Mucosa of descending colon (tissue), 3 donors: ENCODE measurements at regions not wholly inside any gene's neighbourhood (a gene's known extent, or its start where the extent isn't known, plus 50 kb on each side); places are given as distances from the start of the nearest gene placed in this dataset.

ENCODE experiments used
- ATAC-seq: fragments of 200-7000 bp; cut with Tn5 transposase; one replicate; pipeline ENCODE4 v1.9.1; 2020; ENCODE audit warnings: mild to moderate bottlenecking, moderate library complexity
- DNase-seq, 3 donors: peaks; one replicate each; pipeline ENCODE4 v3.0.0-alpha.2; 2020
- H3K36me3 ChIP-seq: fragments of 200-600 bp; one replicate; pipeline ENCODE4 v1.8.0; 2021; ENCODE audit warnings: low read depth, mild to moderate bottlenecking
- H3K4me1 ChIP-seq: fragments of 200-600 bp; one replicate; pipeline ENCODE4 v1.8.0; 2021; ENCODE audit warnings: low read depth, mild to moderate bottlenecking
- H3K4me3 ChIP-seq: fragments of 200-600 bp; one replicate; pipeline ENCODE4 v1.8.0; 2021; ENCODE audit warnings: mild to moderate bottlenecking
- H3K9me3 ChIP-seq: fragments of 200-600 bp; one replicate; pipeline ENCODE4 v1.8.0; 2021; ENCODE audit warnings: mild to moderate bottlenecking
- CTCF ChIP-seq: fragments of 200-600 bp; IDR thresholded peaks from one replicate; pipeline ENCODE4 v1.8.0; 2022; ENCODE audit warnings: antibody characterized with exemption, mild to moderate bottlenecking
- intact Hi-C, 2 donors: fragments of 100-400 bp; cut with DNase I in 1 of 2; cut with micrococcal nuclease in 1 of 2; formaldehyde crosslinking; loops; one replicate each; pipeline versions ENCODE4 v1.11.0 to v1.11.1; 2022; cut with DNase I, micrococcal nuclease
- donor health status: DM: no; HTN: no; CAD: no; lungs with moderate emphysema.
- donor health status: DM: no; HTN: no; CAD: no.
- donor health status: DM: no; HTN: yes; CAD: no.

DNA sequence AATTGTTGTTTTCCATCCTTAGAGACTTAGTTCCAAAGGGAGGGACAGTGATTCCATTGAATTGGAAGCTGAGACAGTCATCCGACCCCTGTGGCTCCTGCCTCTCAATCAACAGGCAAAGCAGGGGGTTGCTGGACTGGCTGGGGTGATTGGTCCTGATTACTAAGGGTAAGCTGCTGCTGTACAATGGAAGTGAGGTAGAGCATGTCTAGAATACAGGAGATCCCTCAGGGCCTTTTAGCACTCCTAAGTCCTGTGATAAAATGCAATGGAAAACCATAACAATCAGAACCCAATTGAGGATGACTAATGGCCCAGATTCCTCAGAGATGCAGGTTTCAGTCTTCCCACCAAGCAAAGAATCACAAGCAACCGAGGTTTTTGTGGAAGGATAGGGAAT, 127.6 kb downstream of the AASDH start:
- no peak overlapping the region for H3K4me3 ChIP-seq
- H3K9me3 ChIP-seq = no peaks in the 10 kb centered on the region
- intact Hi-C loops = no loop called here
- H3K36me3 ChIP-seq = no peaks in the 10 kb centered on the region
- H3K4me1 ChIP-seq = peaks cover 4% of the 10 kb centered on the region
- TF ChIP-seq CTCF = no peak
- no peak for DNase-seq
- no peak for ATAC-seq

DNA sequence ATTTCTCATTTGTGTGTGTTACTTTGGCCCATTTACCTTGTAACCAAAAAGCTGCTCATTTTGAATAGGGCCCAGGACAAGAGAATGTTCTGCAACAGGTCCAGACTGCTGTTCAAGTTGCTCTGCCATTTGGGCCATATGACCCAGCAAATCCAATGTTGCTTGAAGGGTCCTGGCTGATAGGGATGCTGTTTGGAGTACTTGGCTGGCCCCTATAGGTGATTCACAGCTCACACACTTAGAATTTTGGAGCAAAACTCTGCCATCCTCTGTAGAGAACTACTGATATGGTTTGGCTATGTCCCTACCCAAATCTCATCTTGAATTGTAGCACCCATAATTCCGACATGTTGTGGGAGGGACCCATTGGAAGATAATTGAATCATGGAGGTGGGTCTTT, 131.5 kb downstream of the AASDH start:
- H3K4me1 ChIP-seq = peaks cover 4% of the 10 kb centered on the region
- no peak for TF ChIP-seq CTCF
- no peaks in the 10 kb centered on the region for H3K36me3 ChIP-seq
- DNase-seq (no peak), ATAC-seq (no peak)
- no peaks in the 10 kb centered on the region for H3K9me3 ChIP-seq
- H3K4me3 ChIP-seq = no peak overlapping the region
- intact Hi-C loops = no loop called here

DNA sequence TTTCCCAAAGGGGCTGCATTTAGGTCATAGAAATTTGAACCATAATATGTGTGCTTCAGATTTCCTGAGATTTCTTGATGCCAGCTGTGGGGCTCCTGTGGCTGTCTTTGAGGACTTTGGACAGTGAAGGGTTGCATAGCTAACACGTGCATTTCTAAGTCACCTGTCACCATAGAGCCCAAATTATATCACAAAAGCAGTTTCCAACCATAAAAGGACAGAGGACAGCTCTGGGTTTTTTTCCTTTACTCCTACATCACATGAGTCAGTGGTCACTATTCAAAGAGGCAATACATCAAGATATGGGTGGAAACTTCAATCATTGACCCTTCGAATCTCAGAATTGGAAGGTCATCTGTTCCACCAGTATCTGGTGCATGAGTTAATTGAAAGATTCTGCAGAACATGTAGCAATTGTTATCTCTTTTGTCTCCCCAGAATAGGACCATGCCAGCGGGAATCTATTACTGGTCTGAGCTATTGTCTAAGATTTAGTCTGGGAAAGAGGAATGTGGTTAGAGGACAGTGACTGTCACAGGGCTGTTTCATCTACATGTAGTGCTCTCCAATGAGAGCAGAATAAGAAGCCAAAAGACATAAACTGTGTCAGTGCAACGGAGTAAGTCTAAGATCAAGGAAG, 133.5 kb downstream of the AASDH start:
- ATAC-seq = peak; percentile 64

DNA sequence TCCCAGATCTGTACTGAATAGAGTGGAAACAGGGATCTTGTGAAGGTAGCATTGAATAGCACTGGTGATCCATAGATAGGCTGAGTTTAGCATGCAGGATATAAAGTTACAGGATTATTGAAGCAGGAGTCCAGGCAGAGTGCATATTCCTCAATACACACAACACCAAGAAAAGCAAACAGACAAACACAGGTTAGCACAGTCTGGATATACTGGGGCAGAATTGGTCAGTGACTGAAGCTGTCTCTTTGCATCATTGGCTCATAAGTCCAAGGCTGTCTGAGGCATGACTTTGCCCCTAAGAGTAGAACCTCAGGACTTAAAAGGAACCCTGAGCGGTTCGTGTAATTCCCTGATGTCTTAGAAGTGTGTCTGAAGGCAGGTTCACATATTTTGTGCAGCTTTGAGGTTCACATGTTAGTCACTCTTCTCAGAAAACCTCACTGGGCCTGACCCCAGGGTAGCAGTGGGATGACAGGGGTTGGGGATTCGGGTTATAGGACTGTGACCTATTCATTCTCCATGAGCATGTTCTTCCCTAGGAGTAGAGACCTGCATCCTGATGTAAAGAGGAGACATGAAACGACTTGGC, 134.6 kb downstream of the AASDH start:
- intact Hi-C loops = no loop called here
- no peak for TF ChIP-seq CTCF
- no peaks in the 10 kb centered on the region for H3K4me1 ChIP-seq
- H3K9me3 ChIP-seq = no peaks in the 10 kb centered on the region
- H3K4me3 ChIP-seq = no peak overlapping the region
- ATAC-seq = no peak
- DNase-seq = no peak
- no peaks in the 10 kb centered on the region for H3K36me3 ChIP-seq

More for the DNA sequence above, 133.5 kb downstream of the AASDH start:
- no peak for TF ChIP-seq CTCF
- Histone ChIP-seq H3K36me3 (no peaks in the 10 kb centered on the region), H3K4me1 (no peaks in the 10 kb centered on the region), H3K4me3 (no peak overlapping the region), H3K9me3 (no peaks in the 10 kb centered on the region)
- intact Hi-C loops = no loop called here
- DNase-seq = no peak

DNA sequence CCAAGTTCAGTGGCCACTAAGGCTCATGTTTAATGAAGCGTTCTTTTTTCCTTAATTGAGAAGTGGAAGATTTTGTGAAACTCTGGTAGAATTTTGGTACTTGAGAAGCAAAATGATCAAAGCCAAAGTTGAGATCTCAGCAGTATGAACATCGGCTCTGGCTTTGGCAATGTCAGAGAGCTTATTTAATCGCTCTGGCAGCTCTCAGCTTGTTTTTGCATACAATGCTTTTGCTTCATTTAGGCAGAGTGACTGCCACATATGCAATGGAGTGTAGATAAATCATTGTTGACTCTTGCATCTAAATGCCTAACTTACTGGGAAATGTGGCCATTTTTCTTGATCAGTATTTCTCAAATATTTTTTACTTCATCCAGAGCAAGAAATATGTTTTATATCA, 135.7 kb downstream of the AASDH start:
- Histone ChIP-seq H3K9me3 (no peaks in the 10 kb centered on the region), H3K4me1 (no peaks in the 10 kb centered on the region), H3K36me3 (no peaks in the 10 kb centered on the region), H3K4me3 (no peak overlapping the region)
- intact Hi-C loops = no loop called here
- TF ChIP-seq CTCF = no peak
- DNase-seq = no peak
- ATAC-seq = no peak
